ENCODE measurements at regions not wholly inside any gene's neighbourhood (a gene's known extent, or its start where the extent isn't known, plus 50 kb on each side); places are given as distances from the start of the nearest gene placed in this dataset.

DNA sequence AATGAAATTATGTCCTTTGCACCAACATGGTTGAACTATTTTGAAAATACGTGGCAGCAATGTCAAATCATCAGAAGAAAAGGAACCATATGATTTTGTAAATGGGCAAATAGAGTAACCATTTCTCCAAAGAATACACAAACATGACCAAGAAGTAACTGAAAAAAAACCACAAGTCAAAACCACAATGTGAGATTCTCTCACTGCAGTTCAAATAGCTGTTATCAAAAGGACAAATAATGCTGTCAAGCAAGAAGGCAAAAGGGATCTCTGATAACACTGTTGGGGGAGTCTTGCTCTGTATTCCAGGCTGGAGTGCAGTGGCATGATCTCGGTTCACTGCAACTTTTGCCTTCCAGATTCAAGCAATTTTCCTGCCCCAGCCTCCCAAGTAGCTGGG, 170.7 kb upstream of the XIST start (continued):
- TF ChIP-seq, protein P1, sequence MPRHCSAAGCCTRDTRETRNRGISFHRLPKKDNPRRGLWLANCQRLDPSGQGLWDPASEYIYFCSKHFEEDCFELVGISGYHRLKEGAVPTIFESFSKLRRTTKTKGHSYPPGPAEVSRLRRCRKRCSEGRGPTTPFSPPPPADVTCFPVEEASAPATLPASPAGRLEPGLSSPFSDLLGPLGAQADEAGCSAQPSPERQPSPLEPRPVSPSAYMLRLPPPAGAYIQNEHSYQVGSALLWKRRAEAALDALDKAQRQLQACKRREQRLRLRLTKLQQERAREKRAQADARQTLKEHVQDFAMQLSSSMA (CRISPR knock-in tag; IDR thresholded peaks at IDR 0.05) = no peak
- no peak for TF ChIP-seq REPIN1 (CRISPR knock-in tag; IDR thresholded peaks at IDR 0.05; ENCODE audit: borderline replicate concordance, low read depth)
- TF ChIP-seq CBX2 (IDR thresholded peaks at IDR 0.05; ENCODE audit: low read depth, low read length) = no peak
- TF ChIP-seq CBX2 (CRISPR knock-in tag; IDR thresholded peaks at IDR 0.05; ENCODE audit: low read depth) = no peak
- TF ChIP-seq SNAI1 (CRISPR knock-in tag; IDR thresholded peaks at IDR 0.05; ENCODE audit: borderline replicate concordance) = no peak
- TF ChIP-seq CEBPB (IDR thresholded peaks at IDR 0.05; ENCODE audit: borderline replicate concordance, low read depth, low read length) = no peak
- TF ChIP-seq ZMAT5 (CRISPR knock-in tag; IDR thresholded peaks at IDR 0.05; ENCODE audit: borderline replicate concordance, low read depth) = no peak

DNA sequence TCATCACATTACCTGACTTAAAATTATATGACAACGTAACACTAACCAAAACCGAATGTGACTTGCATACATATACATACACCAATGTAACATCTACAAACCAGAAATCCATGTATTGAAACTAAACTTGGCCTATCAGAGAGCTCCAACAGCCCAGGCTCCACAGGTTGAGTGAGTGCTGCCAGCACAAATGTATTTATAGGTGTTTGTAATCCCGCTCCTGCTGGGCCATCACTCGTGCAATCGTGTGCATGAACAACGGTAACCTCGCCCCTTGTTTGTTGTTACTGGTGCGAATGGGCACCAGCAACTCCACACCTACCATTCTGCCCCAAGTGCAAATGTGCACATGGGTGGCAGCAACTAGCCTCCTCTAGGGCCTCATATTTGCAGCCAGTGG, 165.7 kb upstream of the XIST start:
- no peak overlapping the region for H3K4me2 ChIP-seq (ENCODE audit: low read depth, low read length)
- no peak overlapping the region for H3K9ac ChIP-seq (ENCODE audit: insufficient read depth, low read depth, low read length)
- H4K20me1 ChIP-seq (ENCODE audit: insufficient read depth, low read length) = no peaks in the 10 kb centered on the region
- in situ Hi-C loops (cut with HindIII; ENCODE audit: extremely low pct_ligation_motif_present, low pct_unique_long_range_greater_than_20kb) = loop anchor here (5.0 to 25.0 kb wide), 2 partner anchors 119 to 161 kb away; no protein-coding TSS in a partner anchor
- H3K36me3 ChIP-seq (replicated peaks in 1 of 2; ENCODE audit: control insufficient read depth in 1 of 2, insufficient read depth in 2 of 2, low read length in 2 of 2) = no peaks in the 10 kb centered on the region
- DNase-seq (ENCODE audit: low spot score) (no peak), FAIRE-seq (no peak), ATAC-seq (no peak)
- intact Hi-C loops (cut with micrococcal nuclease; ENCODE audit: unreplicated experiment) = loop anchor here (5.0 kb wide), 1 partner anchor 731 kb away; no protein-coding TSS in a partner anchor
- BruUV-seq (replicated peaks) = no TSS peak
- WGBS (ENCODE audit: low lambda C conversion rate) = 98% methylated on average over 7 of the region's 8 CpGs
- no peak overlapping the region for H2AFZ ChIP-seq (ENCODE audit: low read length)
- no peaks in the 10 kb centered on the region for H3K4me1 ChIP-seq (ENCODE audit: insufficient read depth, low read length)
- no peak overlapping the region for H3K4me3 ChIP-seq (replicated peaks in 1 of 3; ENCODE audit: insufficient read depth in 1 of 3, low read depth in 2 of 3, low read length in 3 of 3)
- no peaks in the 10 kb centered on the region for H3K27me3 ChIP-seq (ENCODE audit: control insufficient read depth in 1 of 2, insufficient read depth in 2 of 2, low read length in 2 of 2)
- no peaks in the 10 kb centered on the region for H3K79me2 ChIP-seq (ENCODE audit: insufficient read depth, low read length)
- TF ChIP-seq ERF (CRISPR knock-in tag; IDR thresholded peaks at IDR 0.05) (no peak), ZNF317 (CRISPR knock-in tag; IDR thresholded peaks at IDR 0.05) (no peak), ZMAT3 (CRISPR knock-in tag; conservative IDR thresholded peaks at IDR 0.05) (no peak), YY1 (IDR thresholded peaks at IDR 0.05; ENCODE audit: insufficient read depth, insufficient replicate concordance, low read depth, low read length) (no peak), SNAI1 (CRISPR knock-in tag; IDR thresholded peaks at IDR 0.05; ENCODE audit: borderline replicate concordance) (no peak), ATF1 (CRISPR knock-in tag; IDR thresholded peaks at IDR 0.05) (no peak), FOXJ3 (CRISPR knock-in tag; IDR thresholded peaks at IDR 0.05; ENCODE audit: borderline replicate concordance) (no peak), NFYC (CRISPR knock-in tag; IDR thresholded peaks at IDR 0.05) (no peak), JUN (CRISPR knock-in tag; IDR thresholded peaks at IDR 0.05) (no peak), MEF2D (CRISPR knock-in tag; IDR thresholded peaks at IDR 0.05) (no peak), ZSCAN9 (CRISPR knock-in tag; IDR thresholded peaks at IDR 0.05; ENCODE audit: borderline replicate concordance) (no peak)
- TF ChIP-seq, protein P2, sequence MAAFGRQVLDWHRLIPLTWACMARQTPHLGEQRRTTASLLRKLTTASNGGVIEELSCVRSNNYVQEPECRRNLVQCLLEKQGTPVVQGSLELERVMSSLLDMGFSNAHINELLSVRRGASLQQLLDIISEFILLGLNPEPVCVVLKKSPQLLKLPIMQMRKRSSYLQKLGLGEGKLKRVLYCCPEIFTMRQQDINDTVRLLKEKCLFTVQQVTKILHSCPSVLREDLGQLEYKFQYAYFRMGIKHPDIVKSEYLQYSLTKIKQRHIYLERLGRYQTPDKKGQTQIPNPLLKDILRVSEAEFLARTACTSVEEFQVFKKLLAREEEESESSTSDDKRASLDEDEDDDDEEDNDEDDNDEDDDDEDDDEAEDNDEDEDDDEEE (CRISPR knock-in tag; IDR thresholded peaks at IDR 0.05) = no peak
- TF ChIP-seq, protein P3, sequence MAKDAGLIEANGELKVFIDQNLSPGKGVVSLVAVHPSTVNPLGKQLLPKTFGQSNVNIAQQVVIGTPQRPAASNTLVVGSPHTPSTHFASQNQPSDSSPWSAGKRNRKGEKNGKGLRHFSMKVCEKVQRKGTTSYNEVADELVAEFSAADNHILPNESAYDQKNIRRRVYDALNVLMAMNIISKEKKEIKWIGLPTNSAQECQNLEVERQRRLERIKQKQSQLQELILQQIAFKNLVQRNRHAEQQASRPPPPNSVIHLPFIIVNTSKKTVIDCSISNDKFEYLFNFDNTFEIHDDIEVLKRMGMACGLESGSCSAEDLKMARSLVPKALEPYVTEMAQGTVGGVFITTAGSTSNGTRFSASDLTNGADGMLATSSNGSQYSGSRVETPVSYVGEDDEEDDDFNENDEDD (CRISPR knock-in tag; IDR thresholded peaks at IDR 0.05; ENCODE audit: borderline replicate concordance) = no peak
- ChIA-PET CTCF (ENCODE audit: low intra/inter-chr PET ratio, low total read pairs) (no interaction called here), POLR2A (no interaction called here)
- H3K9me3 ChIP-seq (ENCODE audit: low read length) = no peaks in the 10 kb centered on the region
- H3K27ac ChIP-seq (ENCODE audit: extremely low read length, insufficient read depth, low read length) = no peak overlapping the region
